ENCODE measurements at regions not wholly inside any gene's neighbourhood (a gene's known extent, or its start where the extent isn't known, plus 50 kb on each side); places are given as distances from the start of the nearest gene placed in this dataset.
"Not testable (repeated sequence)": the region's sequence is repeated elsewhere in the genome, so short reads cannot be mapped to it uniquely, and the experiment has no call there.

- no peak for DNase-seq (ENCODE audit: low read depth)
Measured at GRCh38 chr4:138446456-138446855, 204.3 kb upstream of the SLC7A11 start.

GRCh38 chr4:138445098-138445497, 202.9 kb upstream of the SLC7A11 start:
- DNase-seq (ENCODE audit: low read depth): no peak

- DNase-seq (ENCODE audit: low read depth): no peak
Measured at GRCh38 chr4:138444260-138444659, 202.1 kb upstream of the SLC7A11 start.

DNA sequence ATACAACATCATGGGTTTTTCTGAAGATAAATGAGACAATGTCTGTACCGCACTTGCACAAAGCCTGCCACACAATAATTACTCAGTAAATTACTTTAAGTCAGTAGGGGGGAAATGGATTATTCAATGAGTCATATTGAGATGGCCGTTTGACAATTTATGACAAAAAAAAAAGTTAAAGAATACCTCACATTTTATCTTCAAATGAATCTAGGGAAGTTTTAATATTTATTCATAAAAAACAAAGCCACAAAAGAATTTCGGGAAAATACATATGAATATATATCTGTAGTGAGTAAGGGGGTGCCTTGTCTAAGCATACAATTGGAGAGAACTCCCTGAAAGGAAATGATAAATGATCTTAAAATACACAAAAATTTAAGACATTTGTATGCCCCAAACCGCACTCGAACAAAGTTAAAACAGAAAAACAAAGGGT, 197.0 kb upstream of the SLC7A11 start:
- DNase-seq (ENCODE audit: low read depth): no peak

DNA sequence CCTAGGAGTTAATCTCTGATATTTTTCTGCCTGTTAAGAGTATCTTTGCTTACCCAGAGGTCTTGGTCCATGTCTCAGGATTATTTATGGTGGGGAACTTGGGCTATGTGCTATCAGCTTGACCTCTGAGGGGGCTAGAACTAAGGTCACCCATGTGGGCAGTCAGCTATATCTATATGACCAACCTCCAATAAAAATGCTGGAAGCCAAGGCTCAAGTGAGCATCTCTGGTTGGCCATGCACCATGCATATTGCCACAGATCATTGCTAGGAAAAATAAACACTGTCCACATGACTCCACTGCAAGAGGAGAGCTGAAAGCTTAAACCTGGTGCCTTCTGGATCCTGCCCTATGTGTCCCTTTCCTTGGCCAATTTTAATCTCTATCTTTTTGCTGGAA, 196.5 kb upstream of the SLC7A11 start:
- no peak for DNase-seq (ENCODE audit: low read depth)

GRCh38 chr4:138437263-138437851, 195.2 kb upstream of the SLC7A11 start:
- no peak for DNase-seq (ENCODE audit: low read depth)

- DNase-seq (ENCODE audit: low read depth): not testable (repeated sequence)
Measured at GRCh38 chr4:138435733-138436132, 193.6 kb upstream of the SLC7A11 start.

GRCh38 chr4:138435046-138435445, 192.9 kb upstream of the SLC7A11 start:
- DNase-seq (ENCODE audit: low read depth): not testable (repeated sequence)

DNA sequence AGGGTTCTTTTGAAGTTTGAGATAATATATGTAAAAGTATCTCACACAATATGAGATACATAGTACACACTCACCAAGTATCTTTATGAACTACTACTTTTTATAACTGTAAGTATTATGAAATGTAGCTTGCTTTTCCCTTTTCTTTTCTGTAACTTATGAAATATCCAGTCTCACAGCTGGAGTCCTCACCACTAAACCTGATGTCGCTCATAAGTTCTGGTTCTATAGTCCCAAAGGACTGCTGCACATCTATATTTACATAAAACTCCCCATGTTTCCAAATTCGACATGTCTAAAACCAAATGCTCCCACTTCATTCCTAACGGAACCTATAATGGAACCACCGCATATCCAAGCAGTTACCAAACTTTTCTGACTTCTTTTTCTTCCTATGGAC, 186.5 kb upstream of the SLC7A11 start:
- DNase-seq (ENCODE audit: low read depth): no peak

- DNase-seq (ENCODE audit: low read depth): no peak
Measured at GRCh38 chr4:138426786-138427185, 184.6 kb upstream of the SLC7A11 start.

DNA sequence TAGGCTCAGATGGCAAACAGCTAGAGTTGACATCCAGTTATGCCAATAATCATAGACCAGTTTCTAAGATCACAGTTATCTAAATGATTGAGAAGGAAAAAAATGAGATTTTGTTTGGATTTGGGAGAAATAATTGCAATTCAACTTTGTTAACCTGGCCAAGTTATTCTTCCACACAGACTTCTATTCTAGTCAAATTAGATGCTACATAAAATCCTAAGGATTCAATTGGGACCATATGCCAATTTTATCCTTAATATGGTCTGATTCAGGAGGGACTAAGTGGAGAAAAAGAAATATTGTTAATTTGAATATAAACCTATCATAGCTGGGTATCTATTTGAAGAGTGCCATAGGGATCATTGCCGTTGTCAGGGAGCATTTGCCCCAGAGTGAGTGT, 178.3 kb upstream of the SLC7A11 start:
- DNase-seq (ENCODE audit: low read depth): no peak

- peak; percentile 80 for DNase-seq (ENCODE audit: low read depth)
Measured at GRCh38 chr4:138414202-138414601, 172.1 kb upstream of the SLC7A11 start.

GRCh38 chr4:138413273-138413672, 171.1 kb upstream of the SLC7A11 start:
- DNase-seq (ENCODE audit: low read depth): no peak

DNA sequence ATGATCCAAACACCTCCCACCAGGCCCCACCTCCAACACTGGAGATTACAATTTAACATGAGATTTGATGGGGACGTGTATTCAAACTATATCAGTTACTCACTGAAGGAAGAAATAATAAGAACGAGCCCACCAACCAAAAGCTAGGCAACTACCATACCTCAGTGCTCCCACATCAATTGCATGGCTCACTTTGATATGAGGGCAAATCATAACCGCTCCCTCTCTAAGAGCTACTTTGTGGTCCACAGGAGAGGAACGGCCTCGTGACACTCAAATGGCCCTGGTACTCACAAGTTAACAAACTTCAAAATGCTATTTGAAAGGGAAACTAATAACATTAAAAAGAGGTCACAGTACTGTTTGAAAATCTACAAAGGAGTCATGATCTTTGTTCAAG, 170.7 kb upstream of the SLC7A11 start:
- no peak for DNase-seq (ENCODE audit: low read depth)

DNA sequence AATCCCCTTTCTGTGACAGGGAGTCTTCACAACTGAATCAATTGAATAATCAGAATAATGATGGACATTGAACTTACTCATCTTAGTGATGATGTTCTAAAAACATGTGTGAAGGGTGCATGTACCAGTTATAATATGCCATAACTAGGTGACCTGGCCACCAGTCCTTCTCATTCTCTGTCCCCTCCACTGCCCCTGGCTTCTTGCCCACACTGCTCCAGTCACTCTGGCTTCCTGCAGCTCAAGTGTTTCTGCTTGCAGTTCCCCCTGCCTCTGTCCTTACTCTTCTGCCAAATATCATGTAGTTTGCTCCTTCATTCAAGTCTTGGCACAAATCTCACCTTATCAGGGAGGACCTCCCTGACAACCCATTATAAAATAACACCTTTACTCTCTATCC, 168.1 kb upstream of the SLC7A11 start:
- DNase-seq (ENCODE audit: low read depth): no peak

GRCh38 chr4:138409670-138410069, 167.5 kb upstream of the SLC7A11 start:
- DNase-seq (ENCODE audit: low read depth): no peak

DNA sequence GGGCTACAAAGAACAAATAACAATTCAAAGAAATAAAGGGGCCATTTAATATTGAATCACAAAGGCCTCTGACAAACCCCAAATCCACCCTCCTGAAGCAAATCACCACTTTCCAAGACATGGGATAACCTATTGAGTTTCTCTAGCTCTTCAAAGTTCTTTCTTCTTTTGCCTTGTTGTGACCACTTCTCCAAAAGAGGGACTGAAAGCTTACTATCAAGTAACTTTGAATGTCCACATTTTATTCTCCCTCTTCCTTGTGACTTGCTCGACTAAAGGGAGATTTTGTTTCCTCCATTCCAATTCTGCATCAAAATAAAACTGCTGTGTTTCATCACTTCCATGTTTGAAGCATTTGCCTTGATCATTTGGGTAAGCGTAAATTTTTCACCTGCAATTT, 166.6 kb upstream of the SLC7A11 start:
- DNase-seq (ENCODE audit: low read depth): no peak

GRCh38 chr4:138407329-138407728, 165.2 kb upstream of the SLC7A11 start:
- DNase-seq (ENCODE audit: low read depth): no peak

DNA sequence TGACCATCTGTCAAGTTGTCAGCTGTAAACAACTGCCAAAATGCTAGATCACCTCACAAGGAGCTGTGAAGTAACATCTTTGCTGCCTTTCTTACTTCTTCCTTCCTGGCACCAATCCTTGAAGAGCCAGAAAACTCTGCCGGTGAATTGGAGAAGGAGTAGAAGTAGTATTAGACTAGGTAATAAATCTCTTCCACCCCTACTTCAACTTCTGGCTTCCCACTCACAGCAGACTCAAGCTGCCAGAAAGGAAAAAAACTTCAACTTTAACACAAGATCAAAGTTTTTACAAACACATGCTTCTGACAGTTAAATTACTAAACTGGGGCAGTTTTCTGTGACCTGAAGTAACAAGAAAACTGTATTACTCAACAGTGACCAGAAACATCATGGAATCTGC, 164.7 kb upstream of the SLC7A11 start:
- DNase-seq (ENCODE audit: low read depth): peak; percentile 74

DNA sequence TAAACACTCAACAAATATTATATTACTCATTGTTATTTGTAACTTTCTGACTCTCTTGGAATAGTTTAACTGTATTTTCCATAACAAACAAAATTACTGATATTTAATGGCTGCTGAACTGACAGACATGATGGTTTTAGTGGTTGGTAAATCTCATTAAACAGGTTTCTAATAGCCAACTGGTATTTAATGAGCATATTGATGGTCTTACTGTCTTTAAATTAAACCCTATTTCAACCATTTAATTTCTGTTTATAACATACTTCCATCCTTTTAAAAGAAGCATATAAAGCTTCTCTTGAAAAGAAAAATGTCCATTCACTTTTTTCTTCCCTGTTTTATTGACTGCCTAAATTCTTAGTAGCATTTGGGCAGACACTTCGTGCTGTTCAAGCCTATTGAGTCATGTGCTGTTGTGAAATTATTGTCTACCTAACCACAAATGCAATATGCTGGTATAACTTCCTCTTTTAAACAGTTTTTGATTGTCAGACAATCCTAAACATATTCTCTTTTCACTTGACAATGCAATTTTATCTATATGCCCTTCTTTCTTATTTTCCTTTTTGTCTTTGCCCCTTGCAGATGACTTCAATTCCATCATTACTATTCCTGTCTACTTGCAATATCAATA, 163.9 kb upstream of the SLC7A11 start:
- peak; percentile 86 for DNase-seq (ENCODE audit: low read depth)

GRCh38 chr4:138405466-138405891, 163.3 kb upstream of the SLC7A11 start:
- peak; percentile 91 for DNase-seq (ENCODE audit: low read depth)

DNA sequence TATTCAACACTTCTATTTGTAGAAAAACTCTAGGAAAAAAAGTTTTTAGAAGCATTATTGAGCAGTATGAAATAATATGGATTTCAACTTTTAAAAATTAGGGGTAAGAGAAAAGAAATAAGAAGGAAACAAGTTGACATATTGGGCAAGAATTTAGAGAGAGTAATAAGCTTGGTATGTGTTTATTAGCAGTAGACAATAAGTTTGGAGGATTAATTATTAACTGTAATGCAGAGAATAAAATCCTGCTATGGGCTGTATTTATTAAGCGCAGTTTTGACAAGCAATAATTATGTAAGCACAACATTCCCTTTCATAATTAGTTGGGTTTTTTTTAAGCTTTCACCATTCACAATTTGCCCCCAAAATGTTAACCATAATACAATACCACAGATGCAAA, 162.7 kb upstream of the SLC7A11 start:
- DNase-seq (ENCODE audit: low read depth): peak; percentile 87

- no peak for DNase-seq (ENCODE audit: low read depth)
Measured at GRCh38 chr4:138404251-138404650, 162.1 kb upstream of the SLC7A11 start.

GRCh38 chr4:138401334-138401733, 159.2 kb upstream of the SLC7A11 start:
- no peak for DNase-seq (ENCODE audit: low read depth)

Measured in renal cortical epithelial cell (primary cell).